MM.1S (cell line): ENCODE measurements at regions not wholly inside any gene's neighbourhood (a gene's known extent, or its start where the extent isn't known, plus 50 kb on each side); places are given as distances from the start of the nearest gene placed in this dataset.

ENCODE experiments used
- DNase-seq: peaks from one replicate; pipeline ENCODE4 v3.0.0-alpha.2; 2015
- H2AFZ ChIP-seq: fragments of 300-600 bp; sonication (generic); 2 replicates; pipeline ENCODE4 v1.6.0; 2016; ENCODE audit warnings: antibody characterized with exemption, low read length
- H3F3A ChIP-seq: fragments of 300-600 bp; sonication (generic); 2 replicates; pipeline ENCODE4 v1.6.1; 2016; ENCODE audit warnings: mild to moderate bottlenecking, antibody characterized with exemption, low read length, moderate library complexity, mixed read lengths; ENCODE audit not compliant: insufficient read depth
- H3K27ac ChIP-seq: fragments of 300-600 bp; sonication (generic); 2 replicates; pipeline ENCODE4 v1.5.1; 2016; ENCODE audit warnings: mild to moderate bottlenecking, low read length
- H3K27me3 ChIP-seq: fragments of 300-600 bp; sonication (generic); replicated peaks from 2 replicates; pipeline ENCODE4 v1.6.0; 2016; ENCODE audit warnings: low read length; ENCODE audit not compliant: insufficient read depth
- H3K36me3 ChIP-seq: fragments of 300-600 bp; sonication (generic); replicated peaks from 2 replicates; pipeline ENCODE4 v1.6.1; 2016; ENCODE audit warnings: mild to moderate bottlenecking, low read length, mixed read lengths; ENCODE audit not compliant: insufficient read depth
- H3K4me1 ChIP-seq: fragments of 300-600 bp; sonication (generic); 2 replicates; pipeline ENCODE4 v1.6.1; 2016; ENCODE audit warnings: low read length, mixed read lengths
- H3K4me2 ChIP-seq: fragments of 300-600 bp; sonication (generic); 2 replicates; pipeline ENCODE4 v1.6.0; 2016; ENCODE audit warnings: low read depth, low read length
- H3K4me3 ChIP-seq: fragments of 300-600 bp; sonication (generic); 2 replicates; pipeline ENCODE4 v1.5.1; 2016; ENCODE audit warnings: low read length, mixed read lengths
- H3K79me2 ChIP-seq: fragments of 300-600 bp; sonication (generic); 2 replicates; pipeline ENCODE4 v1.6.1; 2016; ENCODE audit warnings: mixed run types, low read length, mixed read lengths
- H3K9ac ChIP-seq: fragments of 300-600 bp; sonication (generic); 2 replicates; pipeline ENCODE4 v1.6.1; 2016; ENCODE audit warnings: low read length, mixed read lengths
- H3K9me2 ChIP-seq: fragments of 300-600 bp; sonication (generic); replicated peaks from 2 replicates; pipeline ENCODE4 v1.6.1; 2016; ENCODE audit warnings: mild to moderate bottlenecking, low read length, mixed read lengths; ENCODE audit not compliant: insufficient read depth
- H3K9me3 ChIP-seq: fragments of 300-600 bp; sonication (generic); replicated peaks from 2 replicates; pipeline ENCODE4 v1.6.1; 2016; ENCODE audit warnings: mild to moderate bottlenecking, low read length, mixed read lengths; ENCODE audit not compliant: insufficient read depth
- H4K20me1 ChIP-seq: fragments of 300-600 bp; sonication (generic); 2 replicates; pipeline ENCODE4 v1.6.1; 2016; ENCODE audit warnings: mild to moderate bottlenecking, low read length, moderate library complexity, mixed read lengths; ENCODE audit not compliant: insufficient read depth
- CTCF ChIP-seq: fragments of 300-600 bp; sonication (generic); IDR thresholded peaks from 2 replicates; pipeline ENCODE4 v1.5.1; 2016; ENCODE audit warnings: antibody characterized with exemption, low read length, mixed read lengths
- EZH2 ChIP-seq: fragments of 300-600 bp; sonication (generic); optimal IDR thresholded peaks from 2 replicates; pipeline ENCODE3; 2017; ENCODE audit warnings: low read depth, mild to moderate bottlenecking, antibody characterized with exemption, low read length, mixed read lengths
- EZH2phosphoT487 ChIP-seq: fragments of 300-600 bp; sonication (generic); IDR thresholded peaks from 2 replicates; pipeline ENCODE4 v1.6.1; 2018; ENCODE audit warnings: antibody characterized with exemption, low read length

GRCh38 chr19:29890392-29890791 is 51.6 kb upstream of the URI1 start:
- H3K27ac ChIP-seq, result no peak overlapping the region
- H3K9ac ChIP-seq, result no peak overlapping the region
- peaks cover 29% of the 10 kb centered on the region for H3K27me3 ChIP-seq
- H4K20me1 ChIP-seq, result no peaks in the 10 kb centered on the region
- no peak overlapping the region for H3K4me3 ChIP-seq
- H2AFZ ChIP-seq, result no peak overlapping the region
- TF ChIP-seq EZH2 (no peak), EZH2phosphoT487 (no peak), CTCF (no peak)
- no peaks in the 10 kb centered on the region for H3K9me3 ChIP-seq
- H3K36me3 ChIP-seq, result no peaks in the 10 kb centered on the region
- H3F3A ChIP-seq, result no peaks in the 10 kb centered on the region
- DNase-seq, result no peak
- no peaks in the 10 kb centered on the region for H3K4me1 ChIP-seq
- H3K9me2 ChIP-seq, result no peaks in the 10 kb centered on the region
- H3K79me2 ChIP-seq, result no peaks in the 10 kb centered on the region
- no peak overlapping the region for H3K4me2 ChIP-seq
